Natural killer cell (primary cell): ENCODE measurements at regions not wholly inside any gene's neighbourhood (a gene's known extent, or its start where the extent isn't known, plus 50 kb on each side); places are given as distances from the start of the nearest gene placed in this dataset.

ENCODE experiments used
- ATAC-seq, 3 donors: fragments of 150-1000 bp in 2 of 3; fragments of 200-7000 bp in 1 of 3; cut with Tn5 transposase; 1 replicate in 1 of 3; 2 replicates in 2 of 3; pipeline ENCODE4 v1.10.0; 2021; ENCODE audit warnings: mild to moderate bottlenecking in 2 of 3, moderate library complexity in 2 of 3
- DNase-seq, 2 donors: peaks; one replicate each; pipeline versions ENCODE4 v3.0.0 to v3.0.0-alpha.2; 2013 to 2021; ENCODE audit warnings: mixed read lengths in 1 of 2
- H3K27ac ChIP-seq: one replicate; pipeline ENCODE4 v1.5.1; 2013; ENCODE audit warnings: mild to moderate bottlenecking, low read length
- H3K27me3 ChIP-seq: one replicate; pipeline ENCODE4 v1.6.1; 2013; ENCODE audit warnings: low read length; ENCODE audit not compliant: control insufficient read depth, insufficient read depth
- H3K36me3 ChIP-seq: one replicate; pipeline ENCODE4 v1.6.1; 2013; ENCODE audit warnings: low read length; ENCODE audit not compliant: control insufficient read depth, insufficient read depth
- H3K4me1 ChIP-seq: one replicate; pipeline ENCODE4 v1.6.1; 2013; ENCODE audit warnings: low read length; ENCODE audit not compliant: control insufficient read depth, insufficient read depth
- H3K4me3 ChIP-seq: one replicate; pipeline ENCODE4 v1.5.1; 2013; ENCODE audit warnings: low read length
- H3K9me3 ChIP-seq: one replicate; pipeline ENCODE4 v1.6.1; 2013; ENCODE audit warnings: low read length; ENCODE audit not compliant: control insufficient read depth, insufficient read depth
- H3K27ac Mint-ChIP-seq, 2 donors: one replicate each; pipeline ENCODE4 v1.8.0; 2022; ENCODE audit warnings: mild to moderate bottlenecking in 2 of 2, mixed read lengths in 2 of 2, moderate library complexity in 1 of 2
- H3K27me3 Mint-ChIP-seq, 2 donors: one replicate each; pipeline ENCODE4 v1.8.0; 2022; ENCODE audit warnings: low read depth in 2 of 2, mixed read lengths in 2 of 2
- H3K36me3 Mint-ChIP-seq: one replicate; pipeline ENCODE4 v1.8.0; 2022; ENCODE audit warnings: mixed read lengths
- H3K4me1 Mint-ChIP-seq, 2 donors: one replicate each; pipeline ENCODE4 v1.8.0; 2022; ENCODE audit warnings: mixed read lengths in 2 of 2
- H3K4me3 Mint-ChIP-seq: one replicate; pipeline ENCODE4 v1.8.0; 2022; ENCODE audit warnings: mild to moderate bottlenecking, moderate library complexity, mixed read lengths
- H3K9me3 Mint-ChIP-seq, 2 donors: one replicate each; pipeline ENCODE4 v1.8.0; 2022; ENCODE audit warnings: mixed read lengths in 2 of 2
- CTCF ChIP-seq: fragments of 200-600 bp; IDR thresholded peaks from one replicate; pipeline ENCODE4 v1.8.0; 2022; ENCODE audit warnings: antibody characterized with exemption
- WGBS: methylation state at CpG from one replicate; pipeline ENCODE4 v1.1.7; 2013; ENCODE audit warnings: missing lambda C conversion rate; ENCODE audit not compliant: insufficient coverage; 5-methylcytosine and 5-hydroxymethylcytosine counted together
- intact Hi-C: fragments of 100-400 bp; cut with micrococcal nuclease; formaldehyde crosslinking; loops from one replicate; pipeline ENCODE4 v1.14.2; 2022

- ATAC-seq (no peak), DNase-seq (no peak)
- no peak overlapping the region for H3K27ac ChIP-seq
- H3K36me3 ChIP-seq = no peaks in the 10 kb centered on the region
- Mint-ChIP-seq H3K27me3 (peaks cover 0 to 3% of the 10 kb centered on the region in 2 donors), H3K27ac (no peak overlapping the region), H3K4me1 (no peaks in the 10 kb centered on the region), H3K4me3 (no peak overlapping the region), H3K36me3 (no peaks in the 10 kb centered on the region), H3K9me3 (peaks cover 2 to 3% of the 10 kb centered on the region in 2 donors)
- 98% methylated on average over 4 of the region's 4 CpGs for WGBS
- no peaks in the 10 kb centered on the region for H3K4me1 ChIP-seq
- H3K9me3 ChIP-seq = no peaks in the 10 kb centered on the region
- no peak for TF ChIP-seq CTCF
- H3K4me3 ChIP-seq = no peak overlapping the region
- H3K27me3 ChIP-seq = no peaks in the 10 kb centered on the region
- intact Hi-C loops = no loop called here
Measured at GRCh38 chr4:138887341-138887740, 128.2 kb upstream of the NOCT start.

- H3K36me3 ChIP-seq = no peaks in the 10 kb centered on the region
- WGBS = 85% methylated on average over 3 of the region's 3 CpGs
- no peak overlapping the region for H3K27ac ChIP-seq
- no peak for TF ChIP-seq CTCF
- H3K4me1 ChIP-seq = no peaks in the 10 kb centered on the region
- Mint-ChIP-seq H3K4me3 (no peak overlapping the region), H3K4me1 (no peaks in the 10 kb centered on the region), H3K36me3 (no peaks in the 10 kb centered on the region), H3K27me3 (peaks cover 0 to 3% of the 10 kb centered on the region in 2 donors), H3K27ac (no peak overlapping the region), H3K9me3 (peaks cover 3 to 4% of the 10 kb centered on the region in 2 donors)
- intact Hi-C loops = no loop called here
- no peaks in the 10 kb centered on the region for H3K27me3 ChIP-seq
- DNase-seq = no peak
- no peak for ATAC-seq
- no peak overlapping the region for H3K4me3 ChIP-seq
- H3K9me3 ChIP-seq = no peaks in the 10 kb centered on the region
Measured at GRCh38 chr4:138879757-138880156, 135.8 kb upstream of the NOCT start.

DNA sequence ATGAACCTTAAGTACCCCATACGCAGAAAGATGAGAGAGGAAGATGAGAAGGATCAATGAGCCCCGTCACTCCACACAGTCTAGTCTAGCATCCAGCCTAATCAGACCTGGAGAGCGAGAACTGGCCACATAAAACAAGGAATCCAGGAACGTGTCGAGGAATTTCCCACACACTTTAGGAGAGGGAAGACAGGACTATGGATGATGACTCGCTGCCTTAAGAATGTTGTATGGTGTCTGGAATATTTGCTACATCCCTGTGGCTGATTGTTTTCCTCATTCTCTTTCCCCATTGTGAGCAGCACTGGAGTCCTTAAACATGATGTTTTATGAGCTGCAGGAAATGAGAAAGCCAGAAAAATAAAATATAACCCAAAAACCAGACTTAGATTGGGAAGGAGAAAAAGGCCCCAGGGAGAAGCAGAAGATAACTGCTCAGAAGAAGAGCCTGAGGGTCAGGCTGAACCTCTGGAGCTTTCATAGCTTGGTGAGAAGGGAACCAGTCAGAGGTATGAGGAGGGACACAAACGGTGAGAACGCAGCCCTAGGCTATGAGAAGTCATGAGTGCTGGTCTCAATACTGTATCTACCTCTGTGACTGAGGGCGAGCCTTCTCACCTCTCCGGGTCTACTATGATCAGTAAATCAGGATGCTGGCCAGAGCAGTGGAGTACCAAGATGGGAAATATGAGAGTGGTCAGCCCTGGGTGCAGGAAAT, 139.5 kb upstream of the NOCT start:
- Histone ChIP-seq H3K4me3 (no peak overlapping the region), H3K27ac (no peak overlapping the region), H3K27me3 (no peaks in the 10 kb centered on the region), H3K4me1 (no peaks in the 10 kb centered on the region), H3K36me3 (no peaks in the 10 kb centered on the region), H3K9me3 (no peaks in the 10 kb centered on the region)
- no peak overlapping the region for H3K27ac Mint-ChIP-seq
- TF ChIP-seq CTCF = no peak
- H3K27me3 Mint-ChIP-seq = peaks cover 0 to 8% of the 10 kb centered on the region in 2 donors
- peaks cover 0 to 3% of the 10 kb centered on the region in 2 donors for H3K4me1 Mint-ChIP-seq
- WGBS = 84% methylated on average over 8 of the region's 10 CpGs
- no peak overlapping the region for H3K4me3 Mint-ChIP-seq
- H3K9me3 Mint-ChIP-seq = peaks cover 0 to 2% of the 10 kb centered on the region in 2 donors
- no peak for DNase-seq
- intact Hi-C loops = no loop called here
- H3K36me3 Mint-ChIP-seq = no peaks in the 10 kb centered on the region
- ATAC-seq = no peak

GRCh38 chr4:138871555-138871875, 144.1 kb upstream of the NOCT start:
- H3K36me3 Mint-ChIP-seq = no peaks in the 10 kb centered on the region
- intact Hi-C loops = no loop called here
- no peak overlapping the region for H3K4me3 Mint-ChIP-seq
- Histone ChIP-seq H3K4me3 (no peak overlapping the region), H3K4me1 (no peaks in the 10 kb centered on the region), H3K27ac (no peak overlapping the region), H3K27me3 (no peaks in the 10 kb centered on the region), H3K36me3 (no peaks in the 10 kb centered on the region), H3K9me3 (no peaks in the 10 kb centered on the region)
- H3K27ac Mint-ChIP-seq = no peak overlapping the region
- peaks cover 0 to 5% of the 10 kb centered on the region in 2 donors for H3K4me1 Mint-ChIP-seq
- ATAC-seq = no peak
- TF ChIP-seq CTCF = no peak
- no peak for DNase-seq
- 78% methylated on average over 11 of the region's 11 CpGs for WGBS
- H3K27me3 Mint-ChIP-seq = peaks cover 0 to 8% of the 10 kb centered on the region in 2 donors
- no peaks in the 10 kb centered on the region for H3K9me3 Mint-ChIP-seq
